HEK293 (cell line): ENCODE measurements at regions not wholly inside any gene's neighbourhood (a gene's known extent, or its start where the extent isn't known, plus 50 kb on each side); places are given as distances from the start of the nearest gene placed in this dataset.
"Not testable (repeated sequence)": the region's sequence is repeated elsewhere in the genome, so short reads cannot be mapped to it uniquely, and the experiment has no call there.

Experiments
- CTCF ChIP-seq: fragments of 450-650 bp; formaldehyde crosslinking; IDR thresholded peaks from 2 replicates; pipeline ENCODE4 v1.5.1; 2016; ENCODE audit warnings: missing biosample characterization, missing genetic modification characterization
- RBAK ChIP-seq: fragments of 450-650 bp; formaldehyde crosslinking; IDR thresholded peaks from 2 replicates; pipeline ENCODE4 v1.5.1; 2016; ENCODE audit warnings: missing biosample characterization, missing genetic modification characterization
- ZBTB17 ChIP-seq: fragments of 450-650 bp; formaldehyde crosslinking; IDR thresholded peaks from 2 replicates; pipeline ENCODE4 v1.5.1; 2016; ENCODE audit warnings: missing biosample characterization, missing genetic modification characterization
- ZBTB21 ChIP-seq: fragments of 450-650 bp; formaldehyde crosslinking; IDR thresholded peaks from 2 replicates; pipeline ENCODE4 v1.5.1; 2017; ENCODE audit warnings: missing biosample characterization, missing genetic modification characterization
- ZNF132 ChIP-seq: fragments of 450-650 bp; formaldehyde crosslinking; IDR thresholded peaks from 2 replicates; pipeline ENCODE4 v1.5.1; 2017; ENCODE audit warnings: missing biosample characterization, missing genetic modification characterization, borderline replicate concordance
- ZNF138 ChIP-seq: fragments of 450-650 bp; formaldehyde crosslinking; IDR thresholded peaks from 2 replicates; pipeline ENCODE4 v1.5.1; 2016; ENCODE audit warnings: missing biosample characterization, missing genetic modification characterization, borderline replicate concordance
- ZNF302 ChIP-seq: fragments of 450-650 bp; formaldehyde crosslinking; IDR thresholded peaks from 2 replicates; pipeline ENCODE4 v1.5.1; 2016; ENCODE audit warnings: missing biosample characterization, missing genetic modification characterization, low read depth
- ZNF580 ChIP-seq: fragments of 450-650 bp; formaldehyde crosslinking; IDR thresholded peaks from 2 replicates; pipeline ENCODE4 v1.5.1; 2016; ENCODE audit warnings: missing biosample characterization, missing genetic modification characterization

GRCh38 chr18:4527826-4528225 is 72.7 kb upstream of the DLGAP1 start:
- not testable (repeated sequence) for TF ChIP-seq ZNF138 (tag by site-specific recombination); ZNF302 (tag by site-specific recombination); RBAK (tag by site-specific recombination); ZNF580 (tag by site-specific recombination); ZNF132 (tag by site-specific recombination); ZBTB21 (tag by site-specific recombination); CTCF; ZBTB17 (tag by site-specific recombination)
